K562 (cell line): ENCODE measurements at regions not wholly inside any gene's neighbourhood (a gene's known extent, or its start where the extent isn't known, plus 50 kb on each side); places are given as distances from the start of the nearest gene placed in this dataset.

Source experiments
- ATAC-seq: fragments of 200-7000 bp; cut with Tn5 transposase; 3 replicates; pipeline ENCODE4 v1.9.1; 2020; ENCODE audit warnings: moderate library complexity
- BruUV-seq: library from RNA; stranded (reverse); fragments of 400-500 nt; replicated peaks from 2 replicates; lab custom pipeline; 2021; lab: Mats Ljungman, UMichigan
- CTCF ChIA-PET: fragments of 300-600 bp; formaldehyde crosslinking; extraction: SDS; loops from one replicate; lab custom pipeline; 2021; ENCODE audit warnings: low intra/inter-chr PET ratio; lab: Yijun Ruan, JAX
- POLR2A ChIA-PET: fragments of 300-600, 350-650 bp; sonication (Branson Sonifier 250); formaldehyde crosslinking; extraction: SDS; loops from one replicate; lab custom pipeline; 2021; ENCODE audit warnings: antibody characterized with exemption, inconsistent platforms; lab: Yijun Ruan, JAX
- DNase-seq, 4 experiments: peaks; one replicate each; pipeline versions ENCODE4 v3.0.0 to v3.0.0-alpha.2; 2011 to 2018; ENCODE audit warnings: low spot score in 3 of 4, mixed read lengths in 3 of 4; ENCODE audit errors: extremely low read depth in 1 of 4
- FAIRE-seq: peaks from 2 replicates; lab custom pipeline; 2011; peaks lifted over from hg19 to GRCh38; lab: Jason Lieb, UNC
- H2AFZ ChIP-seq: 2 replicates; pipeline ENCODE4 v1.6.0; 2011; ENCODE audit warnings: low read depth, low read length, control low read depth, inconsistent platforms
- H3K27ac ChIP-seq: fragments of 200-600 bp; 3 replicates; pipeline ENCODE4 v1.8.0; 2011; ENCODE audit warnings: low read depth, mild to moderate bottlenecking, control low read depth, inconsistent platforms, low read length, moderate library complexity, mixed read lengths; ENCODE audit errors: extremely low read depth
- H3K27me3 ChIP-seq, 2 experiments: fragments of 300-600 bp in 1 of 2; 2 replicates in 1 of 2; 3 replicates in 1 of 2; pipeline versions ENCODE4 v1.6.0 to v1.8.0; 2011; ENCODE audit warnings: inconsistent platforms in 2 of 2, low read length in 2 of 2, mild to moderate bottlenecking in 1 of 2, mixed read lengths in 1 of 2, moderate library complexity in 1 of 2; ENCODE audit not compliant: control insufficient read depth in 2 of 2, insufficient read depth in 2 of 2
- H3K36me3 ChIP-seq: fragments of 300-600 bp; 3 replicates; pipeline ENCODE4 v1.8.0; 2011; ENCODE audit warnings: mild to moderate bottlenecking, low read length, inconsistent platforms; ENCODE audit not compliant: control insufficient read depth, insufficient read depth
- H3K4me1 ChIP-seq, 2 experiments: fragments of 200-600 bp in 1 of 2; replicated peaks in 1 of 2; 2 replicates in 1 of 2; 3 replicates in 1 of 2; pipeline versions ENCODE4 v1.5.1 to v1.8.0; 2011; ENCODE audit warnings: inconsistent platforms in 2 of 2, low read length in 2 of 2, mild to moderate bottlenecking in 1 of 2, mixed read lengths in 1 of 2, moderate library complexity in 1 of 2; ENCODE audit not compliant: control insufficient read depth in 2 of 2, insufficient read depth in 2 of 2
- H3K4me2 ChIP-seq: 2 replicates; pipeline ENCODE4 v1.6.1; 2011; ENCODE audit warnings: low read length, control low read depth, inconsistent platforms, mixed read lengths; ENCODE audit not compliant: insufficient read depth
- H3K4me3 ChIP-seq: fragments of 200-600 bp; sonication (generic), shearing (Covaris generic); 2 replicates; pipeline ENCODE4 v1.5.1; 2016; ENCODE audit warnings: control low read depth, inconsistent platforms
- H3K79me2 ChIP-seq: fragments of 200-600 bp; 3 replicates; pipeline ENCODE4 v1.8.0; 2011; ENCODE audit warnings: low read length, inconsistent platforms; ENCODE audit not compliant: control insufficient read depth, insufficient read depth
- H3K9ac ChIP-seq, 2 experiments: 2 replicates each; pipeline versions ENCODE4 v1.6.0 to v1.6.1; 2011; ENCODE audit warnings: low read depth in 2 of 2, low read length in 2 of 2, control low read depth in 1 of 2, inconsistent platforms in 1 of 2, mild to moderate bottlenecking in 1 of 2, mixed read lengths in 1 of 2; ENCODE audit not compliant: insufficient read depth in 1 of 2
- H3K9me1 ChIP-seq: one replicate; pipeline ENCODE4 v1.6.0; 2011; ENCODE audit warnings: inconsistent platforms, mild to moderate bottlenecking, low read length, moderate library complexity; ENCODE audit not compliant: control insufficient read depth, insufficient read depth
- H3K9me3 ChIP-seq: replicated peaks from 2 replicates; pipeline ENCODE4 v1.5.1; 2011; ENCODE audit warnings: low read depth, low read length, inconsistent platforms; ENCODE audit not compliant: control insufficient read depth, insufficient read depth
- H4K20me1 ChIP-seq: replicated peaks from 2 replicates; pipeline ENCODE4 v1.6.1; 2011; ENCODE audit warnings: low read length, inconsistent platforms, mixed read lengths; ENCODE audit not compliant: control insufficient read depth, insufficient read depth
- ATF1 ChIP-seq, 2 experiments: fragments of 450-650 bp in 1 of 2; IDR thresholded peaks; 2 replicates each; pipeline ENCODE4 v1.6.1; 2016; ENCODE audit warnings: missing compliant biosample characterization in 1 of 2, missing genetic modification characterization in 1 of 2
- ATF7 ChIP-seq: fragments of 450-650 bp; IDR thresholded peaks from 2 replicates; pipeline ENCODE4 v1.7.1; 2014; ENCODE audit warnings: mild to moderate bottlenecking, moderate library complexity
- CBX8 ChIP-seq: fragments of 200-600 bp; sonication (generic); IDR thresholded peaks from 2 replicates; pipeline ENCODE4 v1.6.1; 2012; ENCODE audit warnings: borderline replicate concordance, mixed run types, low read depth, mild to moderate bottlenecking, moderate library complexity, mixed read lengths, low read length, control low read depth, inconsistent platforms; ENCODE audit not compliant: poor library complexity, severe bottlenecking; ENCODE audit errors: extremely low read depth
- ELF2 ChIP-seq: fragments of 250-450 bp; sonication (Bioruptor Pico); IDR thresholded peaks from 2 replicates; pipeline ENCODE4 v1.5.0; 2021; ENCODE audit warnings: mild to moderate bottlenecking
- ETV1 ChIP-seq: fragments of 450-650 bp; conservative IDR thresholded peaks from 2 replicates; pipeline ENCODE4 v1.6.1; 2016; ENCODE audit warnings: missing genetic modification characterization, control low read depth, low read depth, missing compliant biosample characterization
- FOS ChIP-seq: IDR thresholded peaks from 3 replicates; pipeline ENCODE4 v1.6.1; 2011; ENCODE audit not compliant: insufficient read length; ENCODE audit errors: extremely low read depth
- PHB2 ChIP-seq: fragments of 450-650 bp; IDR thresholded peaks from 2 replicates; pipeline ENCODE4 v1.6.1; 2017; ENCODE audit warnings: low read depth
- PHF21A ChIP-seq: fragments of 450-650 bp; IDR thresholded peaks from 2 replicates; pipeline ENCODE4 v1.6.1; 2017; ENCODE audit warnings: low read depth, borderline replicate concordance
- STAT5A ChIP-seq: IDR thresholded peaks from 2 replicates; pipeline ENCODE4 v1.6.1; 2012; ENCODE audit warnings: low read length, inconsistent platforms, borderline replicate concordance
- ZBED1 ChIP-seq: IDR thresholded peaks from 2 replicates; pipeline ENCODE4 v1.6.1; 2014
- WGBS: fragments of 100-300 bp; shearing (Covaris generic); methylation state at CpG from one replicate; pipeline ENCODE4 v1.1.6; 2016; ENCODE audit warnings: low coverage, mixed read lengths; ENCODE audit not compliant: insufficient coverage; ENCODE audit errors: missing lambda C conversion rate; 5-methylcytosine and 5-hydroxymethylcytosine counted together
- in situ Hi-C: fragments of 300-500 bp; cut with MboI; formaldehyde crosslinking; loops from 4 replicates; pipeline ENCODE4 v1.15.0; 2018; ENCODE audit warnings: inconsistent platforms, mixed read lengths
- intact Hi-C: fragments of 100-400 bp; cut with micrococcal nuclease; formaldehyde crosslinking; loops from 2 replicates; pipeline ENCODE4 v1.14.2; 2022
- TF ChIP-seq, protein P1 (sequence below): fragments of 450-650 bp; conservative IDR thresholded peaks from 2 replicates; pipeline ENCODE4 v1.6.1; 2016; ENCODE audit warnings: missing genetic modification characterization, low read depth, mild to moderate bottlenecking, missing compliant biosample characterization, moderate library complexity
- TF ChIP-seq, protein P2 (sequence below): fragments of 450-650 bp; formaldehyde crosslinking; IDR thresholded peaks from 2 replicates; pipeline ENCODE4 v1.4.0; 2020; ENCODE audit warnings: mild to moderate bottlenecking
- TF ChIP-seq, protein P3 (sequence below): IDR thresholded peaks from 2 replicates; pipeline ENCODE4 v1.6.1; 2012; ENCODE audit warnings: low read depth, low read length, improper control_type of control experiment, borderline replicate concordance

DNA sequence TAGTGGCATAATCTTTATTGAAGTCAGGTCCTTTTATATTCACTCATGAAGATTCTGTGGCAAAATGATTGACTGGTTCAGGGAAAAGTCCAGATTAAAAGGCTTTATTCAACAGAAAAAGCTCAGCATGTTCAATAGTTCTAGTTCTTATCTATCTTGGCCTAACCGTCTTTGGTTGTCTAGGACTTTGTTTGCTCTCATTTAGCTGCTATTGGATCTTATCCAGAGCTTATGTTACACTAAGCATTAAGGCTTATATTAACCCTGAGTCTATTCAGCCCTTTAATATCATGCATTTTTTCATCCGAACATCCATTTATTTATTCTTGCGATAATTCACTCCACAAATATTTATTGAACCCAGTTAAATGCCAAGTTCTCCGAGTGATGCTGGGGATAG, 601.0 kb upstream of the SGO1 start:
- no TSS peak for BruUV-seq
- Histone ChIP-seq H3K9me1 (no peaks in the 10 kb centered on the region), H3K4me1 (no peaks in the 10 kb centered on the region), H3K36me3 (no peaks in the 10 kb centered on the region), H3K79me2 (no peaks in the 10 kb centered on the region), H3K4me2 (no peak overlapping the region), H3K27ac (no peak overlapping the region), H4K20me1 (no peaks in the 10 kb centered on the region), H2AFZ (no peak overlapping the region), H3K4me3 (no peak overlapping the region), H3K27me3 (no peaks in the 10 kb centered on the region), H3K9me3 (no peaks in the 10 kb centered on the region; the same call in 1 of the 2 replicates), H3K9ac (no peak overlapping the region)
- no peak for DNase-seq
- ChIA-PET CTCF (no interaction called here), POLR2A (no interaction called here)
- WGBS = 14% methylated on average over 4 of the region's 4 CpGs
- in situ Hi-C loops = no loop called here
- intact Hi-C loops = no loop called here
- ATAC-seq = no peak
- no peak for FAIRE-seq
- TF ChIP-seq ATF7 (no peak), ATF1 (CRISPR knock-in tag; IDR thresholded peaks at IDR 0.05) (no peak), ATF1 (tag; IDR thresholded peaks at IDR 0.05) (no peak), FOS (no peak), ELF2 (CRISPR knock-in tag) (no peak), PHF21A (no peak), PHB2 (no peak), ETV1 (no peak), STAT5A (no peak), ZBED1 (no peak), CBX8 (no peak)
- TF ChIP-seq, protein P1, sequence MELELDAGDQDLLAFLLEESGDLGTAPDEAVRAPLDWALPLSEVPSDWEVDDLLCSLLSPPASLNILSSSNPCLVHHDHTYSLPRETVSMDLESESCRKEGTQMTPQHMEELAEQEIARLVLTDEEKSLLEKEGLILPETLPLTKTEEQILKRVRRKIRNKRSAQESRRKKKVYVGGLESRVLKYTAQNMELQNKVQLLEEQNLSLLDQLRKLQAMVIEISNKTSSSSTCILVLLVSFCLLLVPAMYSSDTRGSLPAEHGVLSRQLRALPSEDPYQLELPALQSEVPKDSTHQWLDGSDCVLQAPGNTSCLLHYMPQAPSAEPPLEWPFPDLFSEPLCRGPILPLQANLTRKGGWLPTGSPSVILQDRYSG (tag) = no peak
- TF ChIP-seq, protein P2, sequence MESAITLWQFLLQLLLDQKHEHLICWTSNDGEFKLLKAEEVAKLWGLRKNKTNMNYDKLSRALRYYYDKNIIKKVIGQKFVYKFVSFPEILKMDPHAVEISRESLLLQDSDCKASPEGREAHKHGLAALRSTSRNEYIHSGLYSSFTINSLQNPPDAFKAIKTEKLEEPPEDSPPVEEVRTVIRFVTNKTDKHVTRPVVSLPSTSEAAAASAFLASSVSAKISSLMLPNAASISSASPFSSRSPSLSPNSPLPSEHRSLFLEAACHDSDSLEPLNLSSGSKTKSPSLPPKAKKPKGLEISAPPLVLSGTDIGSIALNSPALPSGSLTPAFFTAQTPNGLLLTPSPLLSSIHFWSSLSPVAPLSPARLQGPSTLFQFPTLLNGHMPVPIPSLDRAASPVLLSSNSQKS (CRISPR knock-in tag) = no peak
- TF ChIP-seq, protein P3, sequence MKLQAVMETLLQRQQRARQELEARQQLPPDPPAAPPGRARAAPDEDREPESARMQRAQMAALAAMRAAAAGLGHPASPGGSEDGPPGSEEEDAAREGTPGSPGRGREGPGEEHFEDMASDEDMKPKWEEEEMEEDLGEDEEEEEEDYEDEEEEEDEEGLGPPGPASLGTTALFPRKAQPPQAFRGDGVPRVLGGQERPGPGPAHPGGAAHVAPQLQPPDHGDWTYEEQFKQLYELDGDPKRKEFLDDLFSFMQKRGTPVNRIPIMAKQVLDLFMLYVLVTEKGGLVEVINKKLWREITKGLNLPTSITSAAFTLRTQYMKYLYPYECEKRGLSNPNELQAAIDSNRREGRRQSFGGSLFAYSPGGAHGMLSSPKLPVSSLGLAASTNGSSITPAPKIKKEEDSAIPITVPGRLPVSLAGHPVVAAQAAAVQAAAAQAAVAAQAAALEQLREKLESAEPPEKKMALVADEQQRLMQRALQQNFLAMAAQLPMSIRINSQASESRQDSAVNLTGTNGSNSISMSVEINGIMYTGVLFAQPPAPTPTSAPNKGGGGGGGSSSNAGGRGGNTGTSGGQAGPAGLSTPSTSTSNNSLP = no peak
